ENCODE measurements at regions not wholly inside any gene's neighbourhood (a gene's known extent, or its start where the extent isn't known, plus 50 kb on each side); places are given as distances from the start of the nearest gene placed in this dataset.

- Mint-ChIP-seq H3K27me3 (ENCODE audit: unreplicated experiment) (peaks cover 2% of the 10 kb centered on the region), H3K27ac (ENCODE audit: unreplicated experiment) (no peak overlapping the region), H3K4me1 (ENCODE audit: low read depth, unreplicated experiment) (no peaks in the 10 kb centered on the region), H3K36me3 (ENCODE audit: unreplicated experiment) (no peaks in the 10 kb centered on the region), H3K9me3 (ENCODE audit: unreplicated experiment) (no peaks in the 10 kb centered on the region), H3K4me3 (ENCODE audit: unreplicated experiment) (no peak overlapping the region)
- no peak for TF ChIP-seq CTCF (IDR thresholded peaks at IDR 0.05; ENCODE audit: partially characterized antibody, unreplicated experiment)
- DNase-seq: no peak
These were observed 169.1 kb downstream of the ZC3H11B start for GRCh38 chr1:219443763-219444162.

GRCh38 chr1:219442611-219443061 lies 170.3 kb downstream of the ZC3H11B start:
- no peak overlapping the region for H3K4me3 Mint-ChIP-seq (ENCODE audit: unreplicated experiment)
- no peak overlapping the region for H3K27ac Mint-ChIP-seq (ENCODE audit: unreplicated experiment)
- H3K9me3 Mint-ChIP-seq (ENCODE audit: unreplicated experiment): no peaks in the 10 kb centered on the region
- H3K4me1 Mint-ChIP-seq (ENCODE audit: low read depth, unreplicated experiment): no peaks in the 10 kb centered on the region
- no peak for DNase-seq
- no peaks in the 10 kb centered on the region for H3K36me3 Mint-ChIP-seq (ENCODE audit: unreplicated experiment)
- no peaks in the 10 kb centered on the region for H3K27me3 Mint-ChIP-seq (ENCODE audit: unreplicated experiment)
- TF ChIP-seq CTCF (IDR thresholded peaks at IDR 0.05; ENCODE audit: partially characterized antibody, unreplicated experiment): no peak

- no peak for TF ChIP-seq CTCF (IDR thresholded peaks at IDR 0.05; ENCODE audit: partially characterized antibody, unreplicated experiment)
- Mint-ChIP-seq H3K27ac (ENCODE audit: unreplicated experiment) (no peak overlapping the region), H3K4me1 (ENCODE audit: low read depth, unreplicated experiment) (no peaks in the 10 kb centered on the region), H3K4me3 (ENCODE audit: unreplicated experiment) (no peak overlapping the region), H3K9me3 (ENCODE audit: unreplicated experiment) (no peaks in the 10 kb centered on the region), H3K36me3 (ENCODE audit: unreplicated experiment) (no peaks in the 10 kb centered on the region), H3K27me3 (ENCODE audit: unreplicated experiment) (no peaks in the 10 kb centered on the region)
- no peak for DNase-seq
These were observed 171.0 kb downstream of the ZC3H11B start for GRCh38 chr1:219441884-219442283.

GRCh38 chr1:219439376-219439775 lies 173.5 kb downstream of the ZC3H11B start:
- no peak for DNase-seq
- Mint-ChIP-seq H3K4me3 (ENCODE audit: unreplicated experiment) (no peak overlapping the region), H3K27ac (ENCODE audit: unreplicated experiment) (no peak overlapping the region), H3K9me3 (ENCODE audit: unreplicated experiment) (no peaks in the 10 kb centered on the region), H3K27me3 (ENCODE audit: unreplicated experiment) (no peaks in the 10 kb centered on the region), H3K36me3 (ENCODE audit: unreplicated experiment) (no peaks in the 10 kb centered on the region), H3K4me1 (ENCODE audit: low read depth, unreplicated experiment) (no peaks in the 10 kb centered on the region)
- no peak for TF ChIP-seq CTCF (IDR thresholded peaks at IDR 0.05; ENCODE audit: partially characterized antibody, unreplicated experiment)

- H3K36me3 Mint-ChIP-seq (ENCODE audit: unreplicated experiment): no peaks in the 10 kb centered on the region
- DNase-seq: no peak
- no peaks in the 10 kb centered on the region for H3K9me3 Mint-ChIP-seq (ENCODE audit: unreplicated experiment)
- no peaks in the 10 kb centered on the region for H3K27me3 Mint-ChIP-seq (ENCODE audit: unreplicated experiment)
- H3K4me1 Mint-ChIP-seq (ENCODE audit: low read depth, unreplicated experiment): no peaks in the 10 kb centered on the region
- no peak overlapping the region for H3K27ac Mint-ChIP-seq (ENCODE audit: unreplicated experiment)
- TF ChIP-seq CTCF (IDR thresholded peaks at IDR 0.05; ENCODE audit: partially characterized antibody, unreplicated experiment): no peak
- no peak overlapping the region for H3K4me3 Mint-ChIP-seq (ENCODE audit: unreplicated experiment)
These were observed 174.5 kb downstream of the ZC3H11B start for GRCh38 chr1:219438386-219438785.

All from glutamatergic neuron (in vitro differentiated cells).